ENCODE measurements at regions not wholly inside any gene's neighbourhood (a gene's known extent, or its start where the extent isn't known, plus 50 kb on each side); places are given as distances from the start of the nearest gene placed in this dataset.

- peaks cover 43% of the 10 kb centered on the region for H3K27me3 ChIP-seq (ENCODE audit: low read depth)
- TF ChIP-seq CTCF (IDR thresholded peaks at IDR 0.05; ENCODE audit: borderline replicate concordance), result no peak
- H3K4me3 ChIP-seq, result no peak overlapping the region
- intact Hi-C loops (cut with micrococcal nuclease), result no loop called here
- no peak overlapping the region for H3K27ac ChIP-seq (replicated peaks)
- peaks cover 14% of the 10 kb centered on the region for H3K9me3 ChIP-seq (replicated peaks)
- no peaks in the 10 kb centered on the region for H3K4me1 ChIP-seq
- no peaks in the 10 kb centered on the region for H3K36me3 ChIP-seq
- no peak for DNase-seq
Measured at GRCh38 chr20:60835876-60836275, 416.2 kb upstream of the CDH4 start.

GRCh38 chr20:60837173-60837770 is 414.8 kb upstream of the CDH4 start:
- H3K27ac ChIP-seq (replicated peaks), result no peak overlapping the region
- intact Hi-C loops (cut with micrococcal nuclease), result no loop called here
- no peaks in the 10 kb centered on the region for H3K36me3 ChIP-seq
- no peak overlapping the region for H3K4me3 ChIP-seq
- peaks cover 3% of the 10 kb centered on the region for H3K9me3 ChIP-seq (replicated peaks)
- DNase-seq, result no peak
- H3K4me1 ChIP-seq, result no peaks in the 10 kb centered on the region
- H3K27me3 ChIP-seq (ENCODE audit: low read depth), result peaks cover 36% of the 10 kb centered on the region
- TF ChIP-seq CTCF (IDR thresholded peaks at IDR 0.05; ENCODE audit: borderline replicate concordance), result no peak

- no peaks in the 10 kb centered on the region for H3K36me3 ChIP-seq
- H3K4me1 ChIP-seq, result no peaks in the 10 kb centered on the region
- H3K9me3 ChIP-seq (replicated peaks), result peaks cover 3% of the 10 kb centered on the region
- no peak overlapping the region for H3K27ac ChIP-seq (replicated peaks)
- no peak overlapping the region for H3K4me3 ChIP-seq
- peaks cover 25% of the 10 kb centered on the region for H3K27me3 ChIP-seq (ENCODE audit: low read depth)
- DNase-seq, result no peak
- intact Hi-C loops (cut with micrococcal nuclease), result no loop called here
- no peak for TF ChIP-seq CTCF (IDR thresholded peaks at IDR 0.05; ENCODE audit: borderline replicate concordance)
Measured at GRCh38 chr20:60838297-60838696, 413.8 kb upstream of the CDH4 start.

DNA sequence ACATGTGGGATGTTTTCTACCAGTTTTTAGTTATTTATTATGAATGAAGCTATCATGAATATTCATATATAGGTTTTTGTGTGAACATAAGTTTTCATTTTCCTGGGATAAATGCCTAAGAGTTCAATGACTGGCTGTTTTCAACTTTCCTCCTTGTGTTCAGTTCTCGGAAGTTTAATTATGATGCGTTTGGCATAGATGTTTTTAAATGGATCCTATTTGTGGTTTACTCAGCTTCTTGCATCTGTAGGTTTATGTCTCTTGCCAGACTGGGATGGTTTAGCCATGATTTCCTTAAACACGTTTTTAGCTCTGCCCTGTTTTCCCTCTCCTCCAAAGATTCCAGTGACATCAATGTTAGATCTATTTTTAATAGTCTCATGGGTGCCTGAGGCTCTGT is 411.1 kb upstream of the CDH4 start:
- no peak for TF ChIP-seq CTCF (IDR thresholded peaks at IDR 0.05; ENCODE audit: borderline replicate concordance)
- intact Hi-C loops (cut with micrococcal nuclease), result no loop called here
- Histone ChIP-seq H3K9me3 (replicated peaks) (peaks cover 3% of the 10 kb centered on the region), H3K27me3 (ENCODE audit: low read depth) (peaks cover 16% of the 10 kb centered on the region), H3K36me3 (no peaks in the 10 kb centered on the region), H3K27ac (replicated peaks) (no peak overlapping the region), H3K4me3 (no peak overlapping the region), H3K4me1 (no peaks in the 10 kb centered on the region)
- no peak for DNase-seq

DNA sequence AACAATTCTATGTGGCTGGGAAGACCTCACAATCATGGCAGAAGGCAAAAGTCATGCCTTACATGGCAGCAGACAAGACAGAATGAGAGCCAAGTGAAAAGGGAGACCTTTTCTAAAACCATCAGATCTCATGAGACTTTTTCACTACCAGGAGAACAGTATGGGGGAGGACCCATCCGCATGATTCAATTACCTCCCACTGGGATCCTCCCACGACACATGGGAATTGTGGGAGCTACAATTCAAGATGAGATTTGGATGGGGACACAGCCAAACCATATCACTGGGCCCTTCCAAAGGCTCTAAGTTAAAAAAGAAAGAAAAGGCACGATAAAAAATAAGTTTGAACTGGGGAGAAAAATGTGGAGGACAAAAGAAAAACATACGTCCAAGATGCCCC is 406.9 kb upstream of the CDH4 start:
- TF ChIP-seq CTCF (IDR thresholded peaks at IDR 0.05; ENCODE audit: borderline replicate concordance), result no peak
- DNase-seq, result no peak
- intact Hi-C loops (cut with micrococcal nuclease), result no loop called here

More for the DNA sequence above, 406.9 kb upstream of the CDH4 start:
- Histone ChIP-seq H3K9me3 (replicated peaks) (peaks cover 3% of the 10 kb centered on the region), H3K36me3 (no peaks in the 10 kb centered on the region), H3K4me1 (no peaks in the 10 kb centered on the region), H3K27ac (replicated peaks) (no peak overlapping the region), H3K27me3 (ENCODE audit: low read depth) (peaks cover 32% of the 10 kb centered on the region), H3K4me3 (no peak overlapping the region)
